GM12878 (cell line): ENCODE measurements at regions not wholly inside any gene's neighbourhood (a gene's known extent, or its start where the extent isn't known, plus 50 kb on each side); places are given as distances from the start of the nearest gene placed in this dataset.

Experiments used
- ATAC-seq: fragments of 200-7000 bp; cut with Tn5 transposase; 3 replicates; pipeline ENCODE4 v1.9.1; 2020; ENCODE audit warnings: mild to moderate bottlenecking, moderate library complexity
- BruUV-seq: library from RNA; stranded (reverse); fragments of 400-500 nt; replicated peaks from 2 replicates; lab custom pipeline; 2021; lab: Mats Ljungman, UMichigan
- CTCF ChIA-PET: fragments of 300-600 bp; sonication (Branson Sonifier 250); formaldehyde crosslinking; extraction: SDS; loops from one replicate; lab custom pipeline; 2021; ENCODE audit warnings: inconsistent platforms; lab: Yijun Ruan, JAX
- POLR2A ChIA-PET: fragments of 350-600 bp; formaldehyde crosslinking; extraction: SDS; loops from one replicate; lab custom pipeline; 2021; ENCODE audit warnings: inconsistent platforms; lab: Charles Lee
- RAD21 ChIA-PET: fragments of 300-600 bp; sonication (Branson Sonifier 250); formaldehyde crosslinking; loops from one replicate; lab custom pipeline; 2023; ENCODE audit warnings: antibody characterized with exemption; ENCODE audit not compliant: unreplicated experiment; lab: Charles Lee
- SMC1A ChIA-PET: fragments of 300-600 bp; sonication (Branson Sonifier 250); formaldehyde crosslinking; loops from one replicate; lab custom pipeline; 2023; ENCODE audit not compliant: unreplicated experiment, uncharacterized antibody; lab: Charles Lee
- DNase-seq: peaks from one replicate; pipeline ENCODE4 v3.0.0-alpha.2; 2011; ENCODE audit warnings: low read depth, low spot score
- FAIRE-seq: peaks from 3 replicates; lab custom pipeline; 2011; peaks lifted over from hg19 to GRCh38; lab: Jason Lieb, UNC
- H2AFZ ChIP-seq: 2 replicates; pipeline ENCODE4 v1.6.0; 2011; ENCODE audit warnings: low read depth, low read length, control low read depth; ENCODE audit not compliant: control insufficient read depth
- H3K27ac ChIP-seq: 2 replicates; pipeline ENCODE4 v1.5.1; 2011; ENCODE audit warnings: control low read depth; ENCODE audit not compliant: control insufficient read depth, insufficient read depth
- H3K27me3 ChIP-seq, 2 experiments: replicated peaks in 1 of 2; 2 replicates each; pipeline versions ENCODE4 v1.6.0 to v1.6.1; 2011; ENCODE audit warnings: low read length in 1 of 2; ENCODE audit not compliant: control insufficient read depth in 2 of 2, insufficient read depth in 2 of 2
- H3K36me3 ChIP-seq, 2 experiments: 2 replicates each; pipeline ENCODE4 v1.5.1; 2011; ENCODE audit warnings: low read length in 1 of 2; ENCODE audit not compliant: control insufficient read depth in 2 of 2, insufficient read depth in 2 of 2
- H3K4me1 ChIP-seq: 2 replicates; pipeline ENCODE4 v1.6.1; 2011; ENCODE audit warnings: mild to moderate bottlenecking, low read length, moderate library complexity, mixed read lengths; ENCODE audit not compliant: control insufficient read depth, insufficient read depth
- H3K4me2 ChIP-seq: 2 replicates; pipeline ENCODE4 v1.6.0; 2011; ENCODE audit warnings: control low read depth; ENCODE audit not compliant: control insufficient read depth, insufficient read depth
- H3K4me3 ChIP-seq: fragments of 200-600 bp; sonication (generic); 2 replicates; pipeline ENCODE4 v1.5.1; 2016
- H3K79me2 ChIP-seq: 2 replicates; pipeline ENCODE4 v1.6.0; 2011; ENCODE audit warnings: low read length; ENCODE audit not compliant: control insufficient read depth, insufficient read depth
- H3K9ac ChIP-seq: 2 replicates; pipeline ENCODE4 v1.8.0; 2011; ENCODE audit warnings: low read length, control low read depth, mixed read lengths; ENCODE audit not compliant: control insufficient read depth, insufficient read depth
- H3K9me3 ChIP-seq: replicated peaks from 3 replicates; pipeline ENCODE4 v1.5.1; 2011; ENCODE audit warnings: mild to moderate bottlenecking, low read length; ENCODE audit not compliant: control insufficient read depth, insufficient read depth
- H4K20me1 ChIP-seq: 2 replicates; pipeline ENCODE4 v1.6.0; 2011; ENCODE audit not compliant: control insufficient read depth, insufficient read depth
- BCL3 ChIP-seq: IDR thresholded peaks from 2 replicates; pipeline ENCODE4 v1.6.1; 2011; ENCODE audit warnings: borderline replicate concordance, low read depth, mild to moderate bottlenecking, moderate library complexity, low read length; ENCODE audit not compliant: insufficient read depth, poor library complexity, severe bottlenecking
- BHLHE40 ChIP-seq, 2 experiments: fragments of 450-650 bp in 1 of 2; IDR thresholded peaks; 2 replicates each; pipeline ENCODE4 v1.6.1; 2011 to 2017; ENCODE audit warnings: low read depth in 2 of 2, borderline replicate concordance in 1 of 2, improper control_type of control experiment in 1 of 2, low read length in 1 of 2, mild to moderate bottlenecking in 1 of 2
- CHD4 ChIP-seq: fragments of 200-600 bp; sonication (generic); IDR thresholded peaks from 2 replicates; pipeline ENCODE4 v1.6.1; 2016; ENCODE audit warnings: mild to moderate bottlenecking
- DPF2 ChIP-seq: fragments of 450-650 bp; IDR thresholded peaks from 2 replicates; pipeline ENCODE4 v1.6.1; 2017; ENCODE audit warnings: mild to moderate bottlenecking
- EP300 ChIP-seq, 2 experiments: fragments of 150-350 bp in 1 of 2; IDR thresholded peaks; 2 replicates each; pipeline ENCODE4 v1.6.1; 2011 to 2012; ENCODE audit warnings: low read depth in 2 of 2, low read length in 2 of 2, borderline replicate concordance in 1 of 2, improper control_type of control experiment in 1 of 2, inconsistent platforms in 1 of 2; ENCODE audit not compliant: control insufficient read depth in 1 of 2
- IRF3 ChIP-seq: fragments of 450-650 bp; IDR thresholded peaks from 2 replicates; pipeline ENCODE4 v1.6.1; 2014; ENCODE audit warnings: mild to moderate bottlenecking
- IRF4 ChIP-seq: IDR thresholded peaks from 2 replicates; pipeline ENCODE4 v1.6.1; 2011; ENCODE audit warnings: low read depth, low read length
- NFXL1 ChIP-seq: fragments of 450-650 bp; IDR thresholded peaks from 2 replicates; pipeline ENCODE4 v1.6.1; 2017; ENCODE audit warnings: antibody characterized with exemption, mild to moderate bottlenecking, borderline replicate concordance
- POU2F2 ChIP-seq: IDR thresholded peaks from 3 replicates; pipeline ENCODE4 v1.6.1; 2011; ENCODE audit warnings: low read depth, mild to moderate bottlenecking, low read length, borderline replicate concordance
- RELB ChIP-seq: fragments of 450-650 bp; IDR thresholded peaks from 2 replicates; pipeline ENCODE4 v1.6.1; 2017; ENCODE audit warnings: low read depth, mild to moderate bottlenecking, moderate library complexity
- SIX5 ChIP-seq: IDR thresholded peaks from 2 replicates; pipeline ENCODE4 v1.6.1; 2011; ENCODE audit warnings: mild to moderate bottlenecking, low read depth, low read length, moderate library complexity; ENCODE audit not compliant: severe bottlenecking
- SUZ12 ChIP-seq: fragments of 200-600 bp; sonication (generic); IDR thresholded peaks from one replicate; pipeline ENCODE4 v1.6.1; 2018; ENCODE audit warnings: antibody characterized with exemption, mild to moderate bottlenecking; ENCODE audit not compliant: unreplicated experiment
- YBX1 ChIP-seq: fragments of 450-650 bp; IDR thresholded peaks from 2 replicates; pipeline ENCODE4 v1.6.1; 2016; ENCODE audit warnings: antibody characterized with exemption
- YY1 ChIP-seq: IDR thresholded peaks from 2 replicates; pipeline ENCODE4 v1.6.1; 2011; ENCODE audit warnings: low read depth, mild to moderate bottlenecking, low read length
- ZBED1 ChIP-seq: IDR thresholded peaks from 2 replicates; pipeline ENCODE4 v1.6.1; 2016; ENCODE audit warnings: borderline replicate concordance
- ZBTB11 ChIP-seq: fragments of 450-650 bp; formaldehyde crosslinking; IDR thresholded peaks from 2 replicates; pipeline ENCODE4 v1.5.0; 2022; ENCODE audit warnings: mild to moderate bottlenecking, missing genetic modification characterization
- ZNF274 ChIP-seq: IDR thresholded peaks from one replicate; pipeline ENCODE4 v1.8.0; 2011; ENCODE audit not compliant: insufficient read length, insufficient read depth
- ZNF622 ChIP-seq: fragments of 450-650 bp; IDR thresholded peaks from 2 replicates; pipeline ENCODE4 v1.6.1; 2017; ENCODE audit warnings: mild to moderate bottlenecking, inconsistent platforms
- WGBS: methylation state at CpG from one replicate; pipeline ENCODE4 v1.1.6; 2016; ENCODE audit warnings: low lambda C conversion rate; ENCODE audit not compliant: insufficient replicate concordance, insufficient coverage; ENCODE audit errors: missing lambda C conversion rate; 5-methylcytosine and 5-hydroxymethylcytosine counted together
- in situ Hi-C: fragments of 300-500 bp; cut with MboI; formaldehyde crosslinking; loops from 9 replicates; pipeline ENCODE4 v1.14.3; 2018; ENCODE audit warnings: mixed read lengths
- intact Hi-C: fragments of 100-400 bp; cut with micrococcal nuclease; formaldehyde crosslinking; loops from one replicate; pipeline ENCODE4 v1.14.2; 2022; ENCODE audit not compliant: unreplicated experiment

- ChIA-PET SMC1A (no interaction called here), CTCF (interaction anchor here (1.6 kb wide), 1 partner anchor 13 kb away, joined by 4 read pairs; no protein-coding TSS in a partner anchor), RAD21 (no interaction called here), POLR2A (no interaction called here)
- Histone ChIP-seq H3K27me3 (no peaks in the 10 kb centered on the region), H3K27ac (no peak overlapping the region), H3K79me2 (no peaks in the 10 kb centered on the region), H2AFZ (no peak overlapping the region), H3K9me3 (no peaks in the 10 kb centered on the region), H3K9ac (no peak overlapping the region), H3K4me1 (no peaks in the 10 kb centered on the region), H3K4me3 (no peak overlapping the region), H3K36me3 (no peaks in the 10 kb centered on the region), H4K20me1 (no peaks in the 10 kb centered on the region), H3K4me2 (no peak overlapping the region)
- no peak for DNase-seq
- no TSS peak for BruUV-seq
- FAIRE-seq, result no peak
- 11% methylated on average over 2 of the region's 2 CpGs for WGBS
- intact Hi-C loops (no loop called here), in situ Hi-C loops (no loop called here)
- ATAC-seq, result no peak
- no peak for TF ChIP-seq SUZ12
- TF ChIP-seq ZNF622, result no peak
- no peak for TF ChIP-seq DPF2
- TF ChIP-seq CHD4, result no peak
- no peak for TF ChIP-seq BCL3
- TF ChIP-seq ZBTB11 (CRISPR knock-in tag), result no peak
- TF ChIP-seq EP300 (IDR thresholded peaks at IDR 0.05; ENCODE audit: borderline replicate concordance in 1 of 2, control insufficient read depth in 1 of 2, low read depth in 2 of 2, low read length in 2 of 2), result no peak
- no peak for TF ChIP-seq YY1
- no peak for TF ChIP-seq IRF3
- no peak for TF ChIP-seq YBX1
- no peak for TF ChIP-seq BHLHE40 (IDR thresholded peaks at IDR 0.05; ENCODE audit: borderline replicate concordance in 1 of 2, low read depth in 2 of 2, low read length in 1 of 2)
- TF ChIP-seq POU2F2, result no peak
- TF ChIP-seq IRF4, result no peak
- TF ChIP-seq SIX5, result no peak
- no peak for TF ChIP-seq ZBED1
- TF ChIP-seq ZNF274, result no peak
- TF ChIP-seq NFXL1, result no peak
- TF ChIP-seq RELB, result no peak
These were observed 385.7 kb downstream of the STK39 start for GRCh38 chr2:167861574-167862193.
